GM12878 (cell line): ENCODE measurements at regions not wholly inside any gene's neighbourhood (a gene's known extent, or its start where the extent isn't known, plus 50 kb on each side); places are given as distances from the start of the nearest gene placed in this dataset.

Experiments used
- ATAC-seq: fragments of 200-7000 bp; cut with Tn5 transposase; 3 replicates; pipeline ENCODE4 v1.9.1; 2020; ENCODE audit warnings: mild to moderate bottlenecking, moderate library complexity
- BruUV-seq: library from RNA; stranded (reverse); fragments of 400-500 nt; replicated peaks from 2 replicates; lab custom pipeline; 2021; lab: Mats Ljungman, UMichigan
- CTCF ChIA-PET: fragments of 300-600 bp; sonication (Branson Sonifier 250); formaldehyde crosslinking; extraction: SDS; loops from one replicate; lab custom pipeline; 2021; ENCODE audit warnings: inconsistent platforms; lab: Yijun Ruan, JAX
- POLR2A ChIA-PET: fragments of 350-600 bp; formaldehyde crosslinking; extraction: SDS; loops from one replicate; lab custom pipeline; 2021; ENCODE audit warnings: inconsistent platforms; lab: Charles Lee
- RAD21 ChIA-PET: fragments of 300-600 bp; sonication (Branson Sonifier 250); formaldehyde crosslinking; loops from one replicate; lab custom pipeline; 2023; ENCODE audit warnings: antibody characterized with exemption; ENCODE audit not compliant: unreplicated experiment; lab: Charles Lee
- SMC1A ChIA-PET: fragments of 300-600 bp; sonication (Branson Sonifier 250); formaldehyde crosslinking; loops from one replicate; lab custom pipeline; 2023; ENCODE audit not compliant: unreplicated experiment, uncharacterized antibody; lab: Charles Lee
- DNase-seq: peaks from one replicate; pipeline ENCODE4 v3.0.0-alpha.2; 2011; ENCODE audit warnings: low read depth, low spot score
- FAIRE-seq: peaks from 3 replicates; lab custom pipeline; 2011; peaks lifted over from hg19 to GRCh38; lab: Jason Lieb, UNC
- H2AFZ ChIP-seq: 2 replicates; pipeline ENCODE4 v1.6.0; 2011; ENCODE audit warnings: low read depth, low read length, control low read depth; ENCODE audit not compliant: control insufficient read depth
- H3K27ac ChIP-seq: 2 replicates; pipeline ENCODE4 v1.5.1; 2011; ENCODE audit warnings: control low read depth; ENCODE audit not compliant: control insufficient read depth, insufficient read depth
- H3K27me3 ChIP-seq, 2 experiments: replicated peaks in 1 of 2; 2 replicates each; pipeline versions ENCODE4 v1.6.0 to v1.6.1; 2011; ENCODE audit warnings: low read length in 1 of 2; ENCODE audit not compliant: control insufficient read depth in 2 of 2, insufficient read depth in 2 of 2
- H3K36me3 ChIP-seq, 2 experiments: 2 replicates each; pipeline ENCODE4 v1.5.1; 2011; ENCODE audit warnings: low read length in 1 of 2; ENCODE audit not compliant: control insufficient read depth in 2 of 2, insufficient read depth in 2 of 2
- H3K4me1 ChIP-seq: 2 replicates; pipeline ENCODE4 v1.6.1; 2011; ENCODE audit warnings: mild to moderate bottlenecking, low read length, moderate library complexity, mixed read lengths; ENCODE audit not compliant: control insufficient read depth, insufficient read depth
- H3K4me2 ChIP-seq: 2 replicates; pipeline ENCODE4 v1.6.0; 2011; ENCODE audit warnings: control low read depth; ENCODE audit not compliant: control insufficient read depth, insufficient read depth
- H3K4me3 ChIP-seq: fragments of 200-600 bp; sonication (generic); 2 replicates; pipeline ENCODE4 v1.5.1; 2016
- H3K79me2 ChIP-seq: 2 replicates; pipeline ENCODE4 v1.6.0; 2011; ENCODE audit warnings: low read length; ENCODE audit not compliant: control insufficient read depth, insufficient read depth
- H3K9ac ChIP-seq: 2 replicates; pipeline ENCODE4 v1.8.0; 2011; ENCODE audit warnings: low read length, control low read depth, mixed read lengths; ENCODE audit not compliant: control insufficient read depth, insufficient read depth
- H3K9me3 ChIP-seq: replicated peaks from 3 replicates; pipeline ENCODE4 v1.5.1; 2011; ENCODE audit warnings: mild to moderate bottlenecking, low read length; ENCODE audit not compliant: control insufficient read depth, insufficient read depth
- H4K20me1 ChIP-seq: 2 replicates; pipeline ENCODE4 v1.6.0; 2011; ENCODE audit not compliant: control insufficient read depth, insufficient read depth
- ATF2 ChIP-seq: IDR thresholded peaks from 2 replicates; pipeline ENCODE4 v1.6.1; 2012; ENCODE audit warnings: low read length, inconsistent platforms
- BMI1 ChIP-seq: fragments of 450-650 bp; IDR thresholded peaks from 2 replicates; pipeline ENCODE4 v1.6.1; 2016; ENCODE audit warnings: mild to moderate bottlenecking, moderate library complexity, borderline replicate concordance
- CBX3 ChIP-seq: fragments of 200-600 bp; sonication (generic); IDR thresholded peaks from 2 replicates; pipeline ENCODE4 v1.6.1; 2016; ENCODE audit warnings: low read depth, borderline replicate concordance
- DPF2 ChIP-seq: fragments of 450-650 bp; IDR thresholded peaks from 2 replicates; pipeline ENCODE4 v1.6.1; 2017; ENCODE audit warnings: mild to moderate bottlenecking
- E4F1 ChIP-seq: fragments of 450-650 bp; IDR thresholded peaks from 2 replicates; pipeline ENCODE4 v1.6.1; 2018; ENCODE audit warnings: borderline replicate concordance, mild to moderate bottlenecking; ENCODE audit not compliant: partially characterized antibody
- MEF2B ChIP-seq: fragments of 450-650 bp; IDR thresholded peaks from 2 replicates; pipeline ENCODE4 v1.6.1; 2018; ENCODE audit warnings: mild to moderate bottlenecking, moderate library complexity; ENCODE audit not compliant: partially characterized antibody, poor library complexity, severe bottlenecking
- SMAD5 ChIP-seq: IDR thresholded peaks from 2 replicates; pipeline ENCODE4 v1.6.1; 2016; ENCODE audit warnings: antibody characterized with exemption, low read depth
- SMC3 ChIP-seq: IDR thresholded peaks from 2 replicates; pipeline ENCODE4 v1.6.1; 2011; ENCODE audit warnings: low read length, improper control_type of control experiment, borderline replicate concordance
- YY1 ChIP-seq: IDR thresholded peaks from 2 replicates; pipeline ENCODE4 v1.6.1; 2011; ENCODE audit warnings: low read depth, mild to moderate bottlenecking, low read length
- WGBS: methylation state at CpG from one replicate; pipeline ENCODE4 v1.1.6; 2016; ENCODE audit warnings: low lambda C conversion rate; ENCODE audit not compliant: insufficient replicate concordance, insufficient coverage; ENCODE audit errors: missing lambda C conversion rate; 5-methylcytosine and 5-hydroxymethylcytosine counted together
- in situ Hi-C: fragments of 300-500 bp; cut with MboI; formaldehyde crosslinking; loops from 9 replicates; pipeline ENCODE4 v1.14.3; 2018; ENCODE audit warnings: mixed read lengths
- intact Hi-C: fragments of 100-400 bp; cut with micrococcal nuclease; formaldehyde crosslinking; loops from one replicate; pipeline ENCODE4 v1.14.2; 2022; ENCODE audit not compliant: unreplicated experiment

GRCh38 chr5:12245429-12245828, 341.2 kb upstream of the CTNND2 start:
- H3K27me3 ChIP-seq = no peaks in the 10 kb centered on the region
- no TSS peak for BruUV-seq
- ChIA-PET SMC1A (no interaction called here), POLR2A (no interaction called here), CTCF (no interaction called here), RAD21 (no interaction called here)
- H3K9ac ChIP-seq = no peak overlapping the region
- no peaks in the 10 kb centered on the region for H4K20me1 ChIP-seq
- H3K27ac ChIP-seq = no peak overlapping the region
- ATAC-seq = no peak
- no peak overlapping the region for H2AFZ ChIP-seq
- no peak overlapping the region for H3K4me3 ChIP-seq
- no peak overlapping the region for H3K4me2 ChIP-seq
- TF ChIP-seq SMAD5 = no peak
- TF ChIP-seq YY1 = no peak
- WGBS = 35% methylated on average over 3 of the region's 3 CpGs
- H3K4me1 ChIP-seq = no peaks in the 10 kb centered on the region
- intact Hi-C loops (no loop called here), in situ Hi-C loops (no loop called here)
- no peaks in the 10 kb centered on the region for H3K9me3 ChIP-seq
- no peaks in the 10 kb centered on the region for H3K36me3 ChIP-seq
- FAIRE-seq = no peak
- no peak for DNase-seq
- H3K79me2 ChIP-seq = no peaks in the 10 kb centered on the region

GRCh38 chr5:12242950-12243888, 339.0 kb upstream of the CTNND2 start:
- intact Hi-C loops = no loop called here
- WGBS = 16% methylated on average over 9 of the region's 9 CpGs
- H3K9me3 ChIP-seq = no peaks in the 10 kb centered on the region
- ChIA-PET CTCF (no interaction called here), SMC1A (interaction anchor here (0.8 kb wide), 1 partner anchor 1537 kb away, joined by 3 read pairs; no protein-coding TSS in a partner anchor), POLR2A (no interaction called here), RAD21 (no interaction called here)
- no peak overlapping the region for H3K9ac ChIP-seq
- in situ Hi-C loops = no loop called here
- FAIRE-seq (no peak), ATAC-seq (no peak), DNase-seq (no peak)
- no peaks in the 10 kb centered on the region for H3K36me3 ChIP-seq
- no peak overlapping the region for H3K4me3 ChIP-seq
- no peaks in the 10 kb centered on the region for H3K4me1 ChIP-seq
- no TSS peak for BruUV-seq
- H2AFZ ChIP-seq = no peak overlapping the region
- TF ChIP-seq CBX3 = no peak
- peak; percentile 32 for TF ChIP-seq MEF2B
- TF ChIP-seq BMI1 = no peak
- TF ChIP-seq DPF2 = no peak
- TF ChIP-seq E4F1 = no peak
- no peak for TF ChIP-seq ATF2
- no peak for TF ChIP-seq SMC3
- no peaks in the 10 kb centered on the region for H4K20me1 ChIP-seq
- H3K27ac ChIP-seq = no peak overlapping the region
- no peaks in the 10 kb centered on the region for H3K79me2 ChIP-seq
- H3K27me3 ChIP-seq = no peaks in the 10 kb centered on the region
- H3K4me2 ChIP-seq = no peak overlapping the region
